ENCODE measurements at regions not wholly inside any gene's neighbourhood (a gene's known extent, or its start where the extent isn't known, plus 50 kb on each side); places are given as distances from the start of the nearest gene placed in this dataset.

DNA sequence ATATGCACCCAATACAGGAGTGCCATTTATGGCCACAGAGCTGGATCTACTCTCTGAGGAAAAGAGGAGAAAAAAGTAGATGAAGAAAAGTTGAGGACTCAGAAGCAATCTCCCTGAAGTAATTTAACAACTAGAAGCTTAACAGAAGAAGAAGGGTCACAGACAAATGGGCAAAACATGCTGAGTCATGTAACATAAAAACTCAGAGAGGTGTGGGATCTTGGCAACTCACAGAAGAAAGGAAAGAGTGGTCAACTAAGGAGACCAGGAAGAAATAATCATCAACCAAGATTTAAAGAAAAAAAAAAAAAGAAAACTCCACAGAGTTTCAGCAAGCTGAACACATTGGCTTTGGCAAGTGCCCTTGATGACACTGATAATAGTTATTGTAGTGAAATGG, 51.8 kb upstream of the BET1 start:
- Histone ChIP-seq H3F3A (replicated peaks; ENCODE audit: insufficient read depth) (peaks cover 5% of the 10 kb centered on the region), H2AFZ (ENCODE audit: low read depth) (no peak overlapping the region), H3K9me2 (no peaks in the 10 kb centered on the region), H4K20me1 (ENCODE audit: insufficient read depth) (no peaks in the 10 kb centered on the region), H3K4me1 (ENCODE audit: control insufficient read depth in 1 of 2, insufficient read depth in 2 of 2, low read depth in 1 of 2, low read length in 1 of 2) (no peaks in the 10 kb centered on the region), H3K79me2 (ENCODE audit: insufficient read depth) (no peaks in the 10 kb centered on the region), H3K4me3 (ENCODE audit: low read depth in 2 of 2, low read length in 1 of 2) (no peak overlapping the region), H3K27ac (ENCODE audit: low read depth in 2 of 2, low read length in 1 of 2) (no peak overlapping the region), H3K9me3 (no peaks in the 10 kb centered on the region), H3K4me2 (no peak overlapping the region), H3K27me3 (ENCODE audit: insufficient read depth) (no peaks in the 10 kb centered on the region), H3K36me3 (replicated peaks in 1 of 2; ENCODE audit: control insufficient read depth in 1 of 2, insufficient read depth in 2 of 2, low read length in 1 of 2) (no peaks in the 10 kb centered on the region), H3K9ac (no peak overlapping the region)
- ChIA-PET POLR2A (no interaction called here), CTCF (interaction anchor here (1.8 kb wide), 1 partner anchor 31 kb away, joined by 6 read pairs; no protein-coding TSS in a partner anchor)
- TF ChIP-seq SMC3 (IDR thresholded peaks at IDR 0.05; ENCODE audit: low read depth, low read length) (no peak), FOSL2 (IDR thresholded peaks at IDR 0.05; ENCODE audit: borderline replicate concordance, low read depth) (no peak), NRF1 (IDR thresholded peaks at IDR 0.05; ENCODE audit: low read depth, low read length) (no peak), MEF2A (IDR thresholded peaks at IDR 0.05; ENCODE audit: borderline replicate concordance, low read depth) (no peak)
- TF ChIP-seq, protein P1, sequence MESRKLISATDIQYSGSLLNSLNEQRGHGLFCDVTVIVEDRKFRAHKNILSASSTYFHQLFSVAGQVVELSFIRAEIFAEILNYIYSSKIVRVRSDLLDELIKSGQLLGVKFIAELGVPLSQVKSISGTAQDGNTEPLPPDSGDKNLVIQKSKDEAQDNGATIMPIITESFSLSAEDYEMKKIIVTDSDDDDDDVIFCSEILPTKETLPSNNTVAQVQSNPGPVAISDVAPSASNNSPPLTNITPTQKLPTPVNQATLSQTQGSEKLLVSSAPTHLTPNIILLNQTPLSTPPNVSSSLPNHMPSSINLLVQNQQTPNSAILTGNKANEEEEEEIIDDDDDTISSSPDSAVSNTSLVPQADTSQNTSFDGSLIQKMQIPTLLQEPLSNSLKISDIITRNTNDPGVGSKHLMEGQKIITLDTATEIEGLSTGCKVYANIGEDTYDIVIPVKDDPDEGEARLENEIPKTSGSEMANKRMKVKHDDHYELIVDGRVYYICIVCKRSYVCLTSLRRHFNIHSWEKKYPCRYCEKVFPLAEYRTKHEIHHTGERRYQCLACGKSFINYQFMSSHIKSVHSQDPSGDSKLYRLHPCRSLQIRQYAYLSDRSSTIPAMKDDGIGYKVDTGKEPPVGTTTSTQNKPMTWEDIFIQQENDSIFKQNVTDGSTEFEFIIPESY (IDR thresholded peaks at IDR 0.05; ENCODE audit: borderline replicate concordance, low read depth) = no peak
- DNase-seq = no peak

DNA sequence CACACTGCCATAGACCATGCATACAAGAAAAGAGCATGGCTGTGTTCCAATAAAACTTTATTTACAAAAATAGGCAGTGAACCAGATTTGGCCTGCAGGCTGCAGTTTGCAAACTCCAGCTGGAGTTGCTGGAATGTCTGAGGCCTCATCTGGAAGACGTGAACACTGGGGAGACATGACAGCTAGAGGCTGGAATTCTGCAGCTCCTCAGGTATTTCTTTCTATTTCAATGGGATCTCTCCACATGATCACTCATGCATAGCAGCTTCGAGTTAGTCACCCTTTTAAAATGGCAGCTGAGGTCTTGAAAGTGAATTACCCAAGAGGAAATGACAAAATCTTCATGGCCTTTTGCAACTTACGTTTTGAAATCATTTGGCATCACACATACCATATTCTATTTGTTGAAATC, 52.6 kb upstream of the BET1 start:
- H3K4me2 ChIP-seq = no peak overlapping the region
- no peak overlapping the region for H3K4me3 ChIP-seq (ENCODE audit: low read depth in 2 of 2, low read length in 1 of 2)
- H3F3A ChIP-seq (replicated peaks; ENCODE audit: insufficient read depth) = peaks cover 5% of the 10 kb centered on the region
- ChIA-PET CTCF (interaction anchor here (1.5 to 1.8 kb wide), 3 partner anchors 10 to 31 kb away, joined by 3 to 6 read pairs (median 4); no protein-coding TSS in a partner anchor), POLR2A (no interaction called here)
- no peaks in the 10 kb centered on the region for H3K4me1 ChIP-seq (ENCODE audit: control insufficient read depth in 1 of 2, insufficient read depth in 2 of 2, low read depth in 1 of 2, low read length in 1 of 2)
- DNase-seq = no peak
- no peak overlapping the region for H3K9ac ChIP-seq
- no peaks in the 10 kb centered on the region for H4K20me1 ChIP-seq (ENCODE audit: insufficient read depth)
- no peaks in the 10 kb centered on the region for H3K79me2 ChIP-seq (ENCODE audit: insufficient read depth)
- H3K27ac ChIP-seq (ENCODE audit: low read depth in 2 of 2, low read length in 1 of 2) = no peak overlapping the region
- H3K27me3 ChIP-seq (ENCODE audit: insufficient read depth) = no peaks in the 10 kb centered on the region
- H3K36me3 ChIP-seq (replicated peaks in 1 of 2; ENCODE audit: control insufficient read depth in 1 of 2, insufficient read depth in 2 of 2, low read length in 1 of 2) = no peaks in the 10 kb centered on the region
- whole genome bisulfite sequencing (ENCODE audit: low lambda C conversion rate) = 32% methylated on average over 3 of the region's 3 CpGs
- peak; percentile 64 for TF ChIP-seq TCF12 (IDR thresholded peaks at IDR 0.05)
- TF ChIP-seq RAD21 (IDR thresholded peaks at IDR 0.05; ENCODE audit: low read length) = no peak
- TF ChIP-seq TAF1 (IDR thresholded peaks at IDR 0.05; ENCODE audit: borderline replicate concordance, low read depth, low read length) = no peak
- TF ChIP-seq TEAD4 (IDR thresholded peaks at IDR 0.05; ENCODE audit: borderline replicate concordance, insufficient read depth) = 0 out of 2 replicates have a peak, but pooled peaks have one; percentile 21
- TF ChIP-seq, protein P2, sequence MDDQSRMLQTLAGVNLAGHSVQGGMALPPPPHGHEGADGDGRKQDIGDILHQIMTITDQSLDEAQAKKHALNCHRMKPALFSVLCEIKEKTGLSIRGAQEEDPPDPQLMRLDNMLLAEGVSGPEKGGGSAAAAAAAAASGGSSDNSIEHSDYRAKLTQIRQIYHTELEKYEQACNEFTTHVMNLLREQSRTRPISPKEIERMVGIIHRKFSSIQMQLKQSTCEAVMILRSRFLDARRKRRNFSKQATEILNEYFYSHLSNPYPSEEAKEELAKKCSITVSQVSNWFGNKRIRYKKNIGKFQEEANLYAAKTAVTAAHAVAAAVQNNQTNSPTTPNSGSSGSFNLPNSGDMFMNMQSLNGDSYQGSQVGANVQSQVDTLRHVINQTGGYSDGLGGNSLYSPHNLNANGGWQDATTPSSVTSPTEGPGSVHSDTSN (IDR thresholded peaks at IDR 0.05) = peak; percentile 39
- TF ChIP-seq JUND (IDR thresholded peaks at IDR 0.05) = peak; percentile 24; the same call in 1 of the 2 replicates
- TF ChIP-seq FOSL2 (IDR thresholded peaks at IDR 0.05; ENCODE audit: borderline replicate concordance, low read depth) = peak; percentile 50; the same call in 1 of the 2 replicates
- TF ChIP-seq YY1 (IDR thresholded peaks at IDR 0.05; ENCODE audit: low read depth) = peak; percentile 50; the same call in 1 of the 2 replicates
- TF ChIP-seq NFIC (IDR thresholded peaks at IDR 0.05; ENCODE audit: borderline replicate concordance) = 0 out of 2 replicates have a peak, but pooled peaks have one; percentile 27
- H2AFZ ChIP-seq (ENCODE audit: low read depth) = no peak overlapping the region
- no peaks in the 10 kb centered on the region for H3K9me3 ChIP-seq
- H3K9me2 ChIP-seq = no peaks in the 10 kb centered on the region

All from SK-N-SH (cell line).